ENCODE measurements at regions not wholly inside any gene's neighbourhood (a gene's known extent, or its start where the extent isn't known, plus 50 kb on each side); places are given as distances from the start of the nearest gene placed in this dataset.

- no peak for DNase-seq
- H3K4me1 ChIP-seq: peaks cover 0 to 7% (median 0%) of the 10 kb centered on the region in 12 donors
- ATAC-seq: no peak
- H3K36me3 ChIP-seq: no peaks in the 10 kb centered on the region
- no peak for TF ChIP-seq POLR2A (IDR thresholded peaks at IDR 0.05)
- no peak for TF ChIP-seq CTCF (IDR thresholded peaks at IDR 0.05)
- no peaks in the 10 kb centered on the region for H3K9me3 ChIP-seq
- intact Hi-C loops (cut with DNase I): no loop called here
- H3K27me3 ChIP-seq: no peaks in the 10 kb centered on the region
- H3K4me3 ChIP-seq: no peak overlapping the region
- no peak overlapping the region for H3K27ac ChIP-seq
Observed at GRCh38 chr2:226078666-226079065, 679.2 kb downstream of the NYAP2 start.

- TF ChIP-seq POLR2A (IDR thresholded peaks at IDR 0.05) (no peak), CTCF (IDR thresholded peaks at IDR 0.05) (no peak)
- Histone ChIP-seq H3K27ac (no peak overlapping the region), H3K4me3 (no peak overlapping the region), H3K4me1 (peaks cover 0 to 7% (median 0%) of the 10 kb centered on the region in 12 donors), H3K9me3 (no peaks in the 10 kb centered on the region), H3K36me3 (no peaks in the 10 kb centered on the region), H3K27me3 (no peaks in the 10 kb centered on the region)
- DNase-seq (no peak), ATAC-seq (no peak)
- intact Hi-C loops (cut with DNase I): no loop called here
Observed at GRCh38 chr2:226077841-226078240, 678.3 kb downstream of the NYAP2 start.

- no peak for DNase-seq
- Histone ChIP-seq H3K27me3 (no peaks in the 10 kb centered on the region), H3K27ac (no peak overlapping the region), H3K4me3 (no peak overlapping the region), H3K9me3 (no peaks in the 10 kb centered on the region), H3K4me1 (peaks cover 0 to 7% (median 0%) of the 10 kb centered on the region in 12 donors), H3K36me3 (no peaks in the 10 kb centered on the region)
- no peak for ATAC-seq
- no peak for TF ChIP-seq POLR2A (IDR thresholded peaks at IDR 0.05)
- TF ChIP-seq CTCF (IDR thresholded peaks at IDR 0.05): no peak
- intact Hi-C loops (cut with DNase I): no loop called here
Observed at GRCh38 chr2:226077031-226077430, 677.5 kb downstream of the NYAP2 start.

GRCh38 chr2:226076529-226076928, 677.0 kb downstream of the NYAP2 start:
- intact Hi-C loops (cut with DNase I): no loop called here
- H3K27me3 ChIP-seq: no peaks in the 10 kb centered on the region
- peaks cover 0 to 7% (median 0%) of the 10 kb centered on the region in 12 donors for H3K4me1 ChIP-seq
- no peak overlapping the region for H3K27ac ChIP-seq
- 65 to 76% (median 73%) methylated on average over 1 of the region's 1 CpG for WGBS, 4 donors
- TF ChIP-seq POLR2A (IDR thresholded peaks at IDR 0.05) (no peak), CTCF (IDR thresholded peaks at IDR 0.05) (no peak)
- no peak overlapping the region for H3K4me3 ChIP-seq
- H3K36me3 ChIP-seq: no peaks in the 10 kb centered on the region
- no peak for DNase-seq
- no peak for ATAC-seq
- H3K9me3 ChIP-seq: no peaks in the 10 kb centered on the region

Data from heart left ventricle (tissue), 16 donors.